Activated naive CD8-positive, alpha-beta T cell treated with anti-CD3 and anti-CD28 coated beads, Interleukin-2, amount 50 U/mL, for 24 hours (primary cell): ENCODE measurements at regions not wholly inside any gene's neighbourhood (a gene's known extent, or its start where the extent isn't known, plus 50 kb on each side); places are given as distances from the start of the nearest gene placed in this dataset.

ENCODE experiments used
- ATAC-seq: fragments of 150-1000 bp; cut with Tn5 transposase; one replicate; pipeline ENCODE4 v1.10.0; 2021
- DNase-seq: peaks from one replicate; pipeline ENCODE4 v3.0.0; 2021
- H3K27ac Mint-ChIP-seq: one replicate; pipeline ENCODE4 v1.8.0; 2021; ENCODE audit warnings: mild to moderate bottlenecking, mixed read lengths
- H3K27me3 Mint-ChIP-seq: one replicate; pipeline ENCODE4 v1.8.0; 2021; ENCODE audit warnings: mixed read lengths
- H3K36me3 Mint-ChIP-seq: one replicate; pipeline ENCODE4 v1.8.0; 2021; ENCODE audit warnings: low read depth, mixed read lengths
- H3K4me1 Mint-ChIP-seq: one replicate; pipeline ENCODE4 v1.8.0; 2021; ENCODE audit warnings: mixed read lengths
- H3K4me3 Mint-ChIP-seq: one replicate; pipeline ENCODE4 v1.8.0; 2021; ENCODE audit warnings: mild to moderate bottlenecking, moderate library complexity, mixed read lengths
- H3K9me3 Mint-ChIP-seq: one replicate; pipeline ENCODE4 v1.8.0; 2021; ENCODE audit warnings: mixed read lengths

- Mint-ChIP-seq H3K4me3 (no peak overlapping the region), H3K27me3 (no peaks in the 10 kb centered on the region), H3K36me3 (no peaks in the 10 kb centered on the region), H3K9me3 (no peaks in the 10 kb centered on the region), H3K4me1 (no peaks in the 10 kb centered on the region), H3K27ac (no peak overlapping the region)
- DNase-seq (no peak), ATAC-seq (no peak)
Observed at GRCh38 chr1:14064649-14065442, 364.9 kb downstream of the PRDM2 start.

GRCh38 chr1:14065486-14065885, 365.5 kb downstream of the PRDM2 start:
- Mint-ChIP-seq H3K36me3 (no peaks in the 10 kb centered on the region), H3K4me3 (no peak overlapping the region), H3K27ac (no peak overlapping the region), H3K9me3 (no peaks in the 10 kb centered on the region), H3K4me1 (no peaks in the 10 kb centered on the region), H3K27me3 (no peaks in the 10 kb centered on the region)
- no peak for ATAC-seq
- DNase-seq, result no peak

- Mint-ChIP-seq H3K27ac (no peak overlapping the region), H3K4me1 (no peaks in the 10 kb centered on the region), H3K36me3 (no peaks in the 10 kb centered on the region), H3K27me3 (no peaks in the 10 kb centered on the region), H3K4me3 (no peak overlapping the region), H3K9me3 (no peaks in the 10 kb centered on the region)
- DNase-seq (no peak), ATAC-seq (no peak)
Observed at GRCh38 chr1:14067036-14067435, 367.0 kb downstream of the PRDM2 start.

- Mint-ChIP-seq H3K27me3 (no peaks in the 10 kb centered on the region), H3K4me3 (no peak overlapping the region), H3K27ac (no peak overlapping the region), H3K9me3 (no peaks in the 10 kb centered on the region), H3K4me1 (no peaks in the 10 kb centered on the region), H3K36me3 (no peaks in the 10 kb centered on the region)
- ATAC-seq (no peak), DNase-seq (no peak)
Observed at GRCh38 chr1:14067711-14068110, 367.7 kb downstream of the PRDM2 start.

- Mint-ChIP-seq H3K9me3 (no peaks in the 10 kb centered on the region), H3K27me3 (no peaks in the 10 kb centered on the region), H3K36me3 (no peaks in the 10 kb centered on the region), H3K4me3 (no peak overlapping the region), H3K27ac (no peak overlapping the region), H3K4me1 (no peaks in the 10 kb centered on the region)
- no peak for ATAC-seq
- no peak for DNase-seq
Observed at GRCh38 chr1:14071581-14071980, 371.6 kb downstream of the PRDM2 start.

- no peaks in the 10 kb centered on the region for H3K9me3 Mint-ChIP-seq
- H3K27me3 Mint-ChIP-seq, result peaks cover 2% of the 10 kb centered on the region
- no peak for DNase-seq
- H3K36me3 Mint-ChIP-seq, result no peaks in the 10 kb centered on the region
- H3K4me3 Mint-ChIP-seq, result no peak overlapping the region
- no peak for ATAC-seq
- H3K4me1 Mint-ChIP-seq, result no peaks in the 10 kb centered on the region
- no peak overlapping the region for H3K27ac Mint-ChIP-seq
Observed at GRCh38 chr1:14080653-14081052, 380.7 kb downstream of the PRDM2 start.

GRCh38 chr1:14082331-14082730, 382.3 kb downstream of the PRDM2 start:
- H3K9me3 Mint-ChIP-seq, result no peaks in the 10 kb centered on the region
- ATAC-seq (no peak), DNase-seq (no peak)
- no peaks in the 10 kb centered on the region for H3K36me3 Mint-ChIP-seq
- no peak overlapping the region for H3K4me3 Mint-ChIP-seq
- H3K27ac Mint-ChIP-seq, result no peak overlapping the region
- H3K27me3 Mint-ChIP-seq, result peaks cover 2% of the 10 kb centered on the region
- no peaks in the 10 kb centered on the region for H3K4me1 Mint-ChIP-seq

GRCh38 chr1:14083277-14083676, 383.3 kb downstream of the PRDM2 start:
- no peak overlapping the region for H3K27ac Mint-ChIP-seq
- H3K4me1 Mint-ChIP-seq, result no peaks in the 10 kb centered on the region
- DNase-seq (no peak), ATAC-seq (no peak)
- no peak overlapping the region for H3K4me3 Mint-ChIP-seq
- H3K36me3 Mint-ChIP-seq, result no peaks in the 10 kb centered on the region
- peaks cover 2% of the 10 kb centered on the region for H3K27me3 Mint-ChIP-seq
- no peaks in the 10 kb centered on the region for H3K9me3 Mint-ChIP-seq

- Mint-ChIP-seq H3K27ac (no peak overlapping the region), H3K9me3 (no peaks in the 10 kb centered on the region), H3K36me3 (no peaks in the 10 kb centered on the region), H3K4me1 (no peaks in the 10 kb centered on the region), H3K27me3 (peaks cover 2% of the 10 kb centered on the region), H3K4me3 (no peak overlapping the region)
- no peak for DNase-seq
- no peak for ATAC-seq
Observed at GRCh38 chr1:14083706-14084105, 383.7 kb downstream of the PRDM2 start.

GRCh38 chr1:14090062-14090461, 390.1 kb downstream of the PRDM2 start:
- peaks cover 14% of the 10 kb centered on the region for H3K27me3 Mint-ChIP-seq
- no peak for DNase-seq
- peaks cover 9% of the 10 kb centered on the region for H3K9me3 Mint-ChIP-seq
- H3K4me1 Mint-ChIP-seq, result no peaks in the 10 kb centered on the region
- H3K4me3 Mint-ChIP-seq, result no peak overlapping the region
- ATAC-seq, result no peak
- H3K27ac Mint-ChIP-seq, result peak overlapping the region; percentile 15
- no peaks in the 10 kb centered on the region for H3K36me3 Mint-ChIP-seq

- ATAC-seq (no peak), DNase-seq (no peak)
- Mint-ChIP-seq H3K4me1 (no peaks in the 10 kb centered on the region), H3K27ac (no peak overlapping the region), H3K9me3 (peaks cover 9% of the 10 kb centered on the region), H3K36me3 (no peaks in the 10 kb centered on the region), H3K4me3 (no peak overlapping the region), H3K27me3 (peaks cover 14% of the 10 kb centered on the region)
Observed at GRCh38 chr1:14090531-14090930, 390.5 kb downstream of the PRDM2 start.

GRCh38 chr1:14094611-14095400, 394.8 kb downstream of the PRDM2 start:
- Mint-ChIP-seq H3K36me3 (no peaks in the 10 kb centered on the region), H3K9me3 (peaks cover 8% of the 10 kb centered on the region), H3K27ac (no peak overlapping the region), H3K4me1 (no peaks in the 10 kb centered on the region), H3K27me3 (peaks cover 14% of the 10 kb centered on the region), H3K4me3 (no peak overlapping the region)
- ATAC-seq (no peak), DNase-seq (no peak)

GRCh38 chr1:14098294-14098913, 398.4 kb downstream of the PRDM2 start:
- Mint-ChIP-seq H3K36me3 (no peaks in the 10 kb centered on the region), H3K27me3 (no peaks in the 10 kb centered on the region), H3K4me3 (no peak overlapping the region), H3K4me1 (no peaks in the 10 kb centered on the region), H3K9me3 (no peaks in the 10 kb centered on the region), H3K27ac (no peak overlapping the region)
- ATAC-seq (no peak), DNase-seq (no peak)

GRCh38 chr1:14100444-14100843, 400.5 kb downstream of the PRDM2 start:
- Mint-ChIP-seq H3K4me3 (no peak overlapping the region), H3K27ac (no peak overlapping the region), H3K9me3 (no peaks in the 10 kb centered on the region), H3K36me3 (no peaks in the 10 kb centered on the region), H3K27me3 (no peaks in the 10 kb centered on the region), H3K4me1 (no peaks in the 10 kb centered on the region)
- DNase-seq, result no peak
- ATAC-seq, result no peak

- no peaks in the 10 kb centered on the region for H3K4me1 Mint-ChIP-seq
- H3K9me3 Mint-ChIP-seq, result no peaks in the 10 kb centered on the region
- no peaks in the 10 kb centered on the region for H3K27me3 Mint-ChIP-seq
- H3K4me3 Mint-ChIP-seq, result no peak overlapping the region
- ATAC-seq (no peak), DNase-seq (no peak)
- H3K27ac Mint-ChIP-seq, result no peak overlapping the region
- no peaks in the 10 kb centered on the region for H3K36me3 Mint-ChIP-seq
Observed at GRCh38 chr1:14100919-14101318, 400.9 kb downstream of the PRDM2 start.
